NCI-H2081 treated with DMSO at 0.1 percent for 48 hours (cell line): ENCODE measurements at regions not wholly inside any gene's neighbourhood (a gene's known extent, or its start where the extent isn't known, plus 50 kb on each side); places are given as distances from the start of the nearest gene placed in this dataset.

Experiments used
- DNase-seq: peaks from one replicate; lab custom pipeline; 2025; lab: John Stamatoyannopoulos, UW

GRCh38 chr14:49999146-49999761 lies 106.4 kb downstream of the ARF6 start:
- DNase-seq, result no peak

- DNase-seq, result no peak
These were observed 107.0 kb downstream of the ARF6 start for GRCh38 chr14:49999826-50000379.

- no peak for DNase-seq
These were observed 107.7 kb downstream of the ARF6 start for GRCh38 chr14:50000380-50001150.

- DNase-seq, result no peak
These were observed 108.5 kb downstream of the ARF6 start for GRCh38 chr14:50001151-50001998.

- no peak for DNase-seq
These were observed 109.4 kb downstream of the ARF6 start for GRCh38 chr14:50001999-50002925.

GRCh38 chr14:50002926-50003212 lies 110.0 kb downstream of the ARF6 start:
- no peak for DNase-seq

GRCh38 chr14:50003213-50004021 lies 110.5 kb downstream of the ARF6 start:
- no peak for DNase-seq

GRCh38 chr14:50006141-50006540 lies 110.2 kb downstream of the VCPKMT start:
- DNase-seq, result no peak

GRCh38 chr14:50007123-50007903 lies 109.1 kb downstream of the VCPKMT start:
- DNase-seq, result no peak

GRCh38 chr14:50008562-50008961 lies 107.8 kb downstream of the VCPKMT start:
- DNase-seq, result no peak

- DNase-seq, result no peak
These were observed 107.4 kb downstream of the VCPKMT start for GRCh38 chr14:50008974-50009373.

- no peak for DNase-seq
These were observed 105.6 kb downstream of the VCPKMT start for GRCh38 chr14:50010752-50011151.

- DNase-seq, result no peak
These were observed 105.1 kb downstream of the VCPKMT start for GRCh38 chr14:50011242-50011641.

GRCh38 chr14:50012644-50013043 lies 103.7 kb downstream of the VCPKMT start:
- no peak for DNase-seq

- DNase-seq, result no peak
These were observed 103.0 kb downstream of the VCPKMT start for GRCh38 chr14:50013198-50013918.

GRCh38 chr14:50013934-50014333 lies 102.4 kb downstream of the VCPKMT start:
- no peak for DNase-seq

- DNase-seq, result no peak
These were observed 101.5 kb downstream of the VCPKMT start for GRCh38 chr14:50014809-50015430.

- DNase-seq, result no peak
These were observed 100.7 kb downstream of the VCPKMT start for GRCh38 chr14:50015716-50016115.
